H1 (cell line): ENCODE measurements at regions not wholly inside any gene's neighbourhood (a gene's known extent, or its start where the extent isn't known, plus 50 kb on each side); places are given as distances from the start of the nearest gene placed in this dataset.

Experiments
- ASH2L ChIP-seq: fragments of 200-600, 300-600 bp; sonication (generic); IDR thresholded peaks from one replicate; pipeline ENCODE4 v1.7.1; 2017; ENCODE audit warnings: low read length
- BRCA1 ChIP-seq: IDR thresholded peaks from 2 replicates; pipeline ENCODE4 v1.6.1; 2012; ENCODE audit warnings: low read depth, low read length, improper control_type of control experiment
- CHD7 ChIP-seq: fragments of 300-600 bp; sonication (generic); IDR thresholded peaks from 2 replicates; pipeline ENCODE4 v1.7.1; 2012; ENCODE audit warnings: low read length, moderate library complexity, mild to moderate bottlenecking, inconsistent platforms; ENCODE audit not compliant: insufficient replicate concordance
- CTCF ChIP-seq, 3 experiments: IDR thresholded peaks; 1 replicate in 2 of 3; 2 replicates in 1 of 3; pipeline versions ENCODE4 v1.5.1 to v1.6.1; 2011; ENCODE audit warnings: low read length in 3 of 3, mild to moderate bottlenecking in 3 of 3, inconsistent platforms in 2 of 3, low read depth in 1 of 3, moderate library complexity in 1 of 3; ENCODE audit not compliant: insufficient read depth in 1 of 3; ENCODE audit errors: control extremely low read depth in 1 of 3
- KDM4A ChIP-seq: IDR thresholded peaks from one replicate; pipeline ENCODE4 v1.7.1; 2012; ENCODE audit warnings: low read depth, mild to moderate bottlenecking, moderate library complexity, low read length, inconsistent platforms; ENCODE audit not compliant: severe bottlenecking
- MAX ChIP-seq: IDR thresholded peaks from 2 replicates; pipeline ENCODE4 v1.6.1; 2012; ENCODE audit warnings: inconsistent platforms
- TEAD4 ChIP-seq: IDR thresholded peaks from 2 replicates; pipeline ENCODE4 v1.6.1; 2012; ENCODE audit warnings: low read depth, low read length, inconsistent platforms, mixed read lengths
- YY1 ChIP-seq: IDR thresholded peaks from 2 replicates; pipeline ENCODE4 v1.6.1; 2011; ENCODE audit warnings: low read depth, mild to moderate bottlenecking, low read length

- TF ChIP-seq CHD7 (no peak), CTCF (IDR thresholded peaks at IDR 0.05; ENCODE audit: control extremely low read depth in 1 of 3, insufficient read depth in 1 of 3, low read depth in 1 of 3, low read length in 3 of 3) (no peak), BRCA1 (no peak), TEAD4 (no peak), KDM4A (no peak), ASH2L (no peak), MAX (no peak), YY1 (no peak)
Measured at GRCh38 chr21:28317177-28317950, 675.3 kb downstream of the LTN1 start (continued).
